HG02798 (cell line): ENCODE measurements at regions not wholly inside any gene's neighbourhood (a gene's known extent, or its start where the extent isn't known, plus 50 kb on each side); places are given as distances from the start of the nearest gene placed in this dataset.
"Not testable (repeated sequence)": the region's sequence is repeated elsewhere in the genome, so short reads cannot be mapped to it uniquely, and the experiment has no call there.

Experiments used
- ATAC-seq: cut with Tn5 transposase; IDR thresholded peaks from one replicate; pipeline ENCODE4 v1.9.1; 2021; ENCODE audit warnings: mild to moderate bottlenecking; ENCODE audit not compliant: unreplicated experiment, poor library complexity

DNA sequence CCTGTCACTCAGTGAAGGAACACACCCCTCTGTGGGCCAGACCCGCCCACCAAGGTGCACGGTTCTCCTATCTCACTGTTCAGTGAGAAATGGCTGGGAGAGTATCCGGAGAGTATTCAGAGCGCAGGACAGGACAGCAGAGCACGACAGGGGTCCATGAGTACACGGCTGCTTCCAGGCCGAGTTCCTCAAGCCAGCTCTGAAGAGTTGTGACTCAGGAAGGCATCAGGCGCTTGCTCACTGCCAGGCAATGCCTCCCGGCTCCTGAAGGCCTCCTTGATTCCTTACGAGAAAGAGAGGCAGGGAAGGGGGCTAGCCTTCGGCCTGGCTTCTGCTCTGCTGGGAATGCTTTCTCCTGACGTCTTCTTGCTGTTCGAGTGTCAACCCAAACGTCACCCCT lies 132.1 kb upstream of the PPP1R26 start:
- ATAC-seq: no peak

DNA sequence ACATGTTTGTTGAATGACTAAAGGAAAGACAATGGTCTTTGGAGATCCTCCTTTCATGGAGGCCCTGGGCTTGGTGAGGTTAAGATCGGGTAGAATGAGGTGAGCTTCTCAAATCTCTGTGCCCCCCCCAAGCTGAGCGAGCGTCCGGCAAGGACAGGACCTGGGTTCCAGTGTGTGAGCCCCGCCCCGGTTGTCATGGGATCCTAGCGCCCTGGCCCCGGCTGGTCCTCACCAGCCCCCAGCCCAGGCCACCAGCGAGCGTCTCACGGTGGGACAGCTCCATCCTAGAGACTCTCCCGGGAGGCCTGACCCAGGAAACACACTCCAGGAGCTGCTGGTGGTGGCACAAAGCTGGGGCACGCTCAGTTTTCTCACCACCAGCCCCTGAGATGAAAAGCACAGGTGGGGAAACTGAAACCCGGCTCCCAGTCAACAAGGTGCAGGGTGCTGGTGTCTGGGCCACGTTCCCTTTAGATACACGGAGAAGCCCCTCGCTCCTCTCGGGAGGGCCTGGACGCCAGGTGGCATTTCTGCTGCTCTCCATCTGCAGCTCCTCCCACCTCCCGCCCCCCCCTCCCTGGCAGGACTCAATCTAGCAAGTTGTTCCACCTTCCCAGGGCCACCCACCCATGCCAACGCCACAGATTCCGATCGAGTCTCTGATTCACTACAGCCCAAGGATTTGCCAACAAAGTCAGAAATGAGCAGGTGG lies 131.3 kb upstream of the PPP1R26 start:
- no peak for ATAC-seq

DNA sequence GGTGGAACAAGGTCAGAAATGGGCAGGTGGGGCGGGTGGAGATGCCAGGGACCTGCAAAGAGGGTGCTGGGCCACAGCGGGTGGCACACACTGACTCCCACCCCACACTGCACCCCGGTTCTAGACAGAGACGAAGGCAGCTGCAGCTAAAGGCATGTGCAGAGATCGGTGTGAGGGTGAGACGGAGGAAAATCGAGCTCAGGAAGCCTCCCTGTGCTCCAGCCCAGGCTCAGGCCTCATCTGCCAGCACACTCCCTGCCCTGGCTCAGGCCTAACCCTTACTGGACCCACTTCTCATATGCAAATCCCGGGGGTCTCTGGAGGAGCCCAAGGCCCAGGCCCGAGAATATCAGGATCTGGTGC lies 130.8 kb upstream of the PPP1R26 start:
- ATAC-seq: no peak

DNA sequence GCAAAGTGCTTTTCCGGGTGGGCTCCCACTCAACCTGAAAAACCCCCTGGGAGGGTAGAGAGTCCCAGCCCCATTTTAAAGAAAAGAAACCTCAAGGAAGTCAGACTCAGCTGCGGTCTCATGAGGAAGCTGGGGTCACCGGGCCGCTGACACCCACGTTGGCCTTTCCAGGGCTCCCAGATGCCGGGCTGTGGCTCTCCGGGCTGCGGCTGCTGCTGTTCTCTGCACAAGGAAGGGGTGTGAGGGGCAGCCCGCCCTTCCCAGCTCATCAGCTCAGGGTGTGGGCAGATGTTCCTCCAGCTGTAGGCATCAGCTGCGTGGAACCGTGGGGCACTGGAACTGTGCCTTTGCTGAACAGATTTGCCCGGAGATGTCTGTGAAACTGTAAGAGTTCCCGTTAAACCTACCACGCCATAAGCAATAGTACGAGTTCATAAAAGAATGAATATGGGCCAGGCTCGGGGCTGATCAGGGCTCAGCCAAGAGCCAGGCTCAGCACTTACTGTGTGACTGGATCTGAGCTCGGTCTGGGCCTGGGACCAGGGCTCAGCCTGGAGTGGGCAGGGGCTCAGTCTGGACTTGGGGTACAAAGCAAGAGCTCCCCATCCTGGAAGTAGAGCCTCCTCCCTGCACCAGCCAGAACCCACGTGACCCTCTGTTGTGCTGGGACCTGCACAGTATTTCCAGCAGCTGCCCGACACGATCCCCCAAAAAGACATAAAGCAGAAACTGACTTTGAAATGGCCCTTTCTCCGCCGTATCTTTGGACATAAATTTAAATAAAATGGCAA lies 130.2 kb upstream of the PPP1R26 start:
- no peak for ATAC-seq

DNA sequence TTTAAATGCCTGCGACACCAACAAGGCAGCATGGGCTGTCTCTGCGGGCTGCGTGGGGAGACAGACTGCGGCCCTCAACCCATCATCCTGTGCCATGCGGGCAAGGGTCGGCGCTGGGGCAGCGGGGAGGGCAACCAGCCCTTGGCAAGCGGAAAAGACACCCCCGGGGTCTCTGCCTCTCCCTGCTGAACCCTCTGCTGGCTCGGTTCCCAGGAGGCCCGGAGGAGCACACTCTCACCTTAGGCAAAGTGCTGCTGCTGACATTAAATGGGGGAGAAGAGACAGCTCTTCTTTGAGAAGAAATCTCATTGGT lies 129.6 kb upstream of the PPP1R26 start:
- no peak for ATAC-seq

DNA sequence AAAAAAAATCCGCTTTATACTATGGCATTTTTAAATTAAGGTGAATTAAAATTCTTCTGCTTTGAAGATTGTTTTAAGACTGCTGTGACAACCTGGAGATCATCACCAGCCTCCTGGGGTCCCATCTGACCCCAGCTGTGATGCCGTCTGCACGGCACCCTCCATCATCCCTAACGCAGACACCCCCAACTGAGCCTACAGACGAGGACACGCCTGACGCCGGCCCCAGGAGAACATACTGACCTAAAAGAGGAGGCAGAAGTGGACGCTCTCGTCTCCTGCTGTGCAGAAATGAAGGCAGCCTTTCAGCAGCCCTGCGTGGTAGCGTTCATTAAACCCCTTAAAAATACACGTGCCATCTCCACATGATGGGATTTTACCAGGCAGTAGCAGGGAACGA lies 125.6 kb upstream of the PPP1R26 start:
- no peak for ATAC-seq

DNA sequence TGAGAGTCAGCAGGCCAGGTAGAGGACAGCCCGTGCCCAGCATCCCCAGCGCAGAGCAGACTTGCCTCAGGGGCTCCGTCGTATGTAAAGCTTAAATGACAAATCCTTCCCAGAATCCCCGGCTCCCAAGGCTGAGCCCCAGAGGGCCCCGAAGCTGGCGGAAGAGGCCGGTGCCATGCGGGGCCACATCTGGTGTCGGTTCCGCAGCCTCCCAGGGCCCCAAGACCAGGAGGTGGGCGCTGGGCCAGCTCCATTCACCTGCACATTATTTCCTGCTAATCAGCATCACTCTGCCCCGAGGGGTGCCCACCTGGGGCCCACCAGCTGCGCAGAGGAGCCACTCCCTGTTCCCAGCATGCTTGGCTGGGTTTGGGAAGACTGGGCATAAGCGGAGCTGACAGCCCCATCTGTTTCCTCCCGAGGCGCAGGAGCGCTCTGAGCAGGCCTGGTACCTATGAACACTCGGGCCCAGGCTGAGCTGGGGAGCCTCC lies 124.0 kb upstream of the PPP1R26 start:
- ATAC-seq: no peak

DNA sequence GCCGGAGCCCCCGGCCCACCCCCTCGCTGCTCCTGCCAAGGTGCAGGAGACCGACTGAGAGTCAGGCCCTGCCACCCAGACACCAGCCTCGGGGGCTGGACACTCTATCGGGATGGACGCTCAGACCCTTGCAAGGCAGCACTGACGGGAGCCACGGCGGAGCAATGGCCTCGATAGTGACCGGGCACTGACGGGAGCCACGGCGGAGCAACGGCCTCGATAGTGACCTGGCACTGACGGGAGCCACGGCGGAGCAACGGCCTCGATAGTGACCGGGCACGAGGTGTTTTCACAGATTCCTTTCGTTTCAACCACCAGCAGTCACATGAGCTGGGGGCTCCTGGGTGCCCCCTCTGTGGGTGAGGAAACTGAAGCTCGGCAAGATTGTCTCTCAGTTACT lies 123.6 kb upstream of the PPP1R26 start:
- ATAC-seq: no peak

DNA sequence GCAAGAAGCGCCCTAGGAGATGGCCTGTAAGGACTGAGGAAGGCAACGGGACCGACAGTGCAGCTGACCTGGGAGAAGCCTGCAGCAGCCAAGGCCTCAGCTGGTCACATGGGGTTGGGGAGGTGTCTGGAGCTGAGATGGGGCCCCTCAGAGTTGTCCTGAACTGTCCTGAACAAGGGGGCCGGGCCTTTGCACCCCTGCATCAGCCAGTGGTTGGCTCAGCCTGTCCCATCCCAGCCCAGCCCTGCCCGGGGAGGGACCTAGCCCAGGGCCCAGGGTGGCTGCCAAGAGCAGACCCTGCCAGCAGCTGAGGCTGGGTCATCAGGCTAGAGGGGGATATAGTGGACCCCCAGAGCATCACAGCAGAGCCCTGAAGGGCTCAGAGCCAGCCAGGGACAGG lies 122.8 kb upstream of the PPP1R26 start:
- no peak for ATAC-seq

DNA sequence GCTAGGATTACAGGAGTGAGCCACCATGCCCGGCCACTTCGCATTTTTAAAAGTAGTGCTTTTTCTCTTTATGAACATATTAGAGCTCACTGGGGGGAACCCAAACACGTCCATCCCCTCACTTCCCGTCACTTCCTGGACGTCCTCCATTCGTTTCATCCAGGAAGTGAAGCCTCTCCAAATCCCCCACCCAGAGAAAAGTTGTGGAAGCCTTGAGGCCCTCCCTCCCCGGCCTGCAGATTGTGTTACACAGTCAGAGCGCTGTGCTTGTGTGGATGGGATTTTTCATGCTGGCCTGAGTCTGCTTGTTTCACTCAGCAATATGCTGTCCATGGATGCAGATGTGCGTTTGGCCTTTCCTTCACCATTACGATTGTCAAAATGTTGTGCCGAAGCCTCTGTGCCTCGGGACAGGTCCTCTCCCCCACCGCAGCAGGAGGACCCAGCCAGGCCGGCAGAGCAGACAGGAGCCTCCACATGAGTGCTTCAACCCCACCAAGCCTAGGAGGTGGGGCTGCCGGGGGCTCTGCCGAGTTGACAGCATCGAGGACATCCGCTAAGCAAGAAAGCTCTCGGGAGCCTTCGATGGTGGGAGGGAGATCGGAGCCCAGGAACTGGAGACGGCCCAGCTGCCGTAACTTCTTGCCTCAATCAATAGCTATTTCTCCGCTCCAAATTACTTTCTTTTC lies 121.6 kb upstream of the PPP1R26 start:
- no peak for ATAC-seq

DNA sequence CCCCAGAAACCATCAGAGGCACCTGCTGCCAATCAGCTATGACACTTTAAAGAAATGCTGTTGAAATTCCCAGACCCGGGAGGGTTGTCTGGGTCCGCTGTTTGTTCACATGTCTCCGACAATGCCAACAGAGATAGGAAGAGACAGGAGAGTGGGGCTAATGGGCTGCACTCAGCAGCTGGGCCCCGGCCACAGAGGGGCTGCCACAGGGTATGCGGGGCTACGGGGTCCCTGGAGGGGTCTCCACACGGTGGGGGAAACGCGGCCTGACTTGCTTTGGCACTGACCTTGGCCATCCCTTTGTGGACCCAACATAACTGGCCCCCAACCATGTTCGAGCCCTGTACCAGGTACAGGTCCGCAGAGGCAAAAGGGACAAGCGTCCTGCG lies 121.0 kb upstream of the PPP1R26 start:
- no peak for ATAC-seq

DNA sequence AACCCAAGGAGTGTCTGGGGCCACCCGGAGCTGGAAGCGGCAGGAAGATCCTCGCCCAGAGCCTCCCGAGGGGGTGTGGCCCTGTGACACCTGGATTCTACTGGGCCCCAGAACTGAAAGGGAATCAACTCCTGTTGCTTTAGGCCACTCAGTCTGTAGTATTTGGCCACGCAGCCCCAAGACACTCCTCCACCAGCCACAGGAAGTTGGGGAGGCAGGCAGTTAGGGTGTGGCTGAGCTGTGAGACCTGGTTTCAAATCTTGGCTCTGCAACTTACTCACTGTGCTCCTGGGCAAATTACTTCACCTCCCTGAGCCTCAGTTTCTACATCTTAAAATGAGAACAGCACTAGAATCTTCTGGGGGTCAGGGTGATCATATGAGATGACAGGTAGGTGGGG lies 119.8 kb upstream of the PPP1R26 start:
- ATAC-seq: no peak

DNA sequence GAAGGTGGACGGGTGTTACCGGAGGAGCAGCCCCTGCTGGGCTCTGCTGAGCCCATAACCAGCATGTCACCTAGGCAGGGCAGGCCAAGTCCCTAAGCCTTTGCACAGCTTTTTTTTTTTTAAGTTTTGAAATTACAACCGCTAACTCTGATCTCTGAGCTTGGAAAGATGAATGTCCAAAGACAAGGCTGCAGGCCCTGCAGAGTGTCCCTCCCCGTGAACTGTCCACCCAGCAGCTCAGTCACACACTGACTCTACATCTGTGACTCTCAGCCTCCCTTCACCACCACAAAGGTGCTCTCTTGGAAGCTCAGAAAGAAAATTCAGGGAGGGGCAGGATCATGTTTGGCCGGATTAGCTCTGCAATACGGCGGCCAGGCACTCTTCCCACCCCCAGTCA lies 119.0 kb upstream of the PPP1R26 start:
- ATAC-seq: no peak

DNA sequence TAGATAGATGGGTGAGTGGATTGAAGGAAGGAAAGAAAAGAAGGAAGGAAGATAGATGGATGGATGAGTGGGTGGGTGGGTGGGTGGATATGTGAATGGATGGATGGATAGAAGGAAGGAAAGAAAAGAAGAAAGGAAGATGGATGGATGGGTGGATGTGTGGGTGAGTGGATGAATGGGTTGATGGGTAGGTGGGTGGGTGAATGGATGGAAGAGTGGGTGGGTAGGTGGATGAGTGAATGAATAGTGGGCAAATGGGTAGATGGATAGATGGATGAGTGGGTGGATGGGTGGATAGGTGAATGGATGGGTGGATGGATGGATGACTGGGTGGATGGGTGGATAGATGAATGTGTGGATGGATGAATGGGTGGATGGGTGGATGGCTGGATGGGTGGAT lies 117.9 kb upstream of the PPP1R26 start:
- not testable (repeated sequence) for ATAC-seq

DNA sequence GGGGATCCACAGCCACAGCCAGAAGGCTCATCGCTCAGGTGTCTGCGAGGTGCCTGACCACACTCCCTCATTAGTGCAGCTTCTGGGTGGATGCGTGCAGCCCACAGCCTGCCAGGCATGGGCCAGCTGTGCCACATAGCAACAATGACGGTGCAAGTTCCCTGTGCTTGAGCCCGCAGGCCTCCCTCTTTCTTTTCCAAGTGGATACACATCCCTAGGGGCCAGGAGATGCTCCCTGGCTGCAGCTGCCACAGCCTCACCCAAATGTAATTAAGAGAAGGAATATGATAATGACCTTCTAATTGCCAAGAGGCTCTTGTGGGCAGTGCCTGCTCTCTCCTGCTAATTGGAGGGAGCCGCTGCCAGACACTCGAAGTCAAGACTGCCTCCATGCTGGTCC lies 116.0 kb upstream of the PPP1R26 start:
- no peak for ATAC-seq

DNA sequence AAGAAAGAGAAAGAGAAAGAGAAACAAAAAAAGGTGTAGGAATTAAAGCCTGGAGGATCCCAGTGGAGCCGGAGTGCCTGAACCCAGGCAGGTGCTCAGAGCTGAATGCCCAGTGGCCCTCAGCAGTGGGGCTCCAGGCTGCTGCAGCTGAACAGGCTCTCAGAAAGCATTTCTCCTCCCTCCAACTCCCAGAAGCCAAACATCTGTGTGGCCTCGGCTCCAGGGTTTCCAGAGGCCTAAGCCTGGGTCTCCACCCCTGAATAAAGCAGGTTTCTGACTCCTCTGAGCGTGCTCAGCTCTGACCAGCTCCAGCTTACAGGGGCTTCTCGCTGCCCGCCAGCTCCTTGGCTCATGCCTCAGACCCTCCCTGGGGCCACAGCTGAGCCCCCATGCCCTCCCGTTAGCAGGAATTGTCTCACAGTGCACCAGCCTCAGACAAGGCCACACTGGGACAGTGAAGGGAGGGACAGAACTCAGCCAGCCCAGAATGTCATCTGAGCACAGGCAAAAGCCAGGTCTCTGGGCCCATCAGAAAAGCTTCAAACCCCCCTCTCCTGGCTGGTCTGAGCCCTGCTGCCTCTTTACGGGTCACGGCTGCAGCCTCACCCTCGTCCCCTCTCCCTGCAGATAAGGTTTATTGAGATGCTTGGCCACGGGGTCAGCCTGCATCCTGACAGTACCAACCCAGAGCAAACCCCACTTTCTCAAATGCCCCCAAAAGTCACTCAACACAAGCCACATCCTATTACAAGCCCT lies 114.4 kb upstream of the PPP1R26 start:
- no peak for ATAC-seq

DNA sequence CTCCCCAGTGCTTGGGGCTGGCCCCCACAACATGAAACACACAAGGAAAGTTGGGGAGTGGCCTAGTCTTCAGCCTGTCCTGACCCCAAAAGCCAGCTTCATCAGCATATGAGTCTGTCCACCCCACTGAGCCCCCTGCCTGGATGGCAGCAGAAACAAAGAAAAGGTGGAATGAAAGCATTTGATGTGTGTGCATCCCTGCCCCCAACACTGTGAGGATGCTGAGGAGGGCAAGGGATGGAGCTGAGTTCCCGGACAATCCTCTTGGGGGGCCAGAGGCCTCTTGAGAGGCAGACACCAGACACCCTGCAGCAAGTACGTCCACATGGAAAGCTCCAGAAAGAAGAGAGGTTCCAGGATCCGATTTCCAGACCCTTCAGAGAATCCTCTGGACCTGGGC lies 113.5 kb upstream of the PPP1R26 start:
- no peak for ATAC-seq

DNA sequence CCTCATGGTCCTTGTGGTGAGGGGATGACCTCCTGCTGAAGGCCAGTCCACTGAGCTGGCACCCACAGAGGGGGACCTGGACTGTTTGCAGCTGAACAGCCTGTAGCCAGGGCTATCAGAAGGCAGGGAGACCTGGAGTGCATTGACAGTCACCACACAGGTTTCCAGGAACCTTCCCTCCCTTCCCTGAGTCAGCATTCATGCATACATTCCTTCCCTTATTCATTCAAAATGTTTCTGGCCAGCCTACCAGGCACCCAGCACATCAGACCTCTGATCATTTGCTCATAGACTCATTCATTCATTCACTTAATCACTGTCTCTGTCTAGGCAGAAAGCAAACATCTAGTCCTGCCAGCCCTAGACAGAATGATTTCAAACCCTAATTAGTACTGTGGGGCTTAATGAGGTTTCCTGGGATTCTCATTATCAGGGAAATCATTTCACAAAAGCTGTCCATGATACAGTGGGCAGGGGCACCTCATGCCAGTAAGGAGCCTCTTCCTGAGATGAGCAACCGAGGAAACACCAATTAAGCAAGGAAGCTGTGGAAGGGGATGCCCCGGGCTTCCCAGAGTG lies 110.1 kb upstream of the PPP1R26 start:
- no peak for ATAC-seq

DNA sequence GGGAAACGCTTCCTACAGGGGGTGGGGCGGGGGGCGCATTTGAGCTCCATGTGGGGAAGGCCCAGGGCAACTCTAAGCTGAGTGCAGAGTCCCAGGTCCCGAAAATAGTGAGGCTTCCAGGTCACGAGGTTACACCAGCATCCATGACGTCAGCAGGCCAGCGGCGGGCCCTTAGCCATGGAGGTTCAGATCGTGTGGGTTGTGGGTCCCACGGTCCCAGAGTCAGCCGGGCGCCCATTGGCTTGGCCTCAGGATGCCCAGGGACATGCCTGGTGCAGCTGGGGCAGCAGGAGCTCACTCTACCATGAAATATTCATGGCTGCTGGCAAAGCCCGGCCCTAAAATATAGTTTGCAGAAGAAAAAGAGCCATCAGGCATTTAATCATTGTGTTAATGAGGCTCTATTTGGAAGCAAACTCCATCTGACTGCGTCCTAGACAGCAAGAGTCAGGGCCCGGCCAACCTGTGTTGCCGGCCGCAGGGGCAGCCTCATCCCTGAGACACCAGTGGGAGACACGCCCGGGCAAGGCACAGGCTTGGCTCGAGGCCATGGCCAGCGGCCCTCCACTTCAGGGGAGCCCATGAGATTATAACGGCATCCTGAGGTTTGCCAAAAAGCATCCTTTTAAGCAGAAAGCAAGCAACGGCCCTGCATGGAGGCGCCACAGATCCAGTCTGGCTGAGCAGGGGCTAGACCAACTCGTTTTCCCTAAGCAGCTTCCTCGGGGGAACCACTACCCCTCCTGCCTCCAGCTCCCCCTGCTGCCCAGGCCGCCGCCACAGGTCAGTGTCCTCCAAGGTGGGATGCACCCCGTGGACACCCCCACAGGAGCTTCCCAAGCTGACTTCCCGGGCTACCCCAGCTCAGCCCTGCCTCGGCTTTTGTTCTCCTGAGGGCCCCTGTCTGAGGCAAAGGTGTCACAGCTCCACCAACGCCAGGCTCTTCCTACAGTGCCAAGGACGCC lies 108.9 kb upstream of the PPP1R26 start:
- ATAC-seq: no peak
